ENCODE measurements at regions not wholly inside any gene's neighbourhood (a gene's known extent, or its start where the extent isn't known, plus 50 kb on each side); places are given as distances from the start of the nearest gene placed in this dataset.

- TF ChIP-seq YY1 (IDR thresholded peaks at IDR 0.05; ENCODE audit: insufficient read depth, insufficient read length): no peak
- TF ChIP-seq ZNF274 (IDR thresholded peaks at IDR 0.05; ENCODE audit: low read depth, low read length): no peak
Measured at GRCh38 chr2:14459786-14460325, 172.7 kb upstream of the LRATD1 start.

All from NT2/D1 (cell line).